OCI-LY7 (cell line): ENCODE measurements at regions not wholly inside any gene's neighbourhood (a gene's known extent, or its start where the extent isn't known, plus 50 kb on each side); places are given as distances from the start of the nearest gene placed in this dataset.
"Not testable (repeated sequence)": the region's sequence is repeated elsewhere in the genome, so short reads cannot be mapped to it uniquely, and the experiment has no call there.

Source experiments
- BruUV-seq: library from RNA; stranded (reverse); fragments of 400-500 nt; replicated peaks from 2 replicates; lab custom pipeline; 2021; lab: Mats Ljungman, UMichigan
- CTCF ChIA-PET: fragments of 300-600 bp; sonication (Branson Sonifier 250); formaldehyde crosslinking; loops from one replicate; lab custom pipeline; 2022; ENCODE audit warnings: antibody characterized with exemption; ENCODE audit not compliant: unreplicated experiment; lab: Charles Lee
- POLR2A ChIA-PET: fragments of 300-600 bp; sonication (Branson Sonifier 250); formaldehyde crosslinking; loops from one replicate; lab custom pipeline; 2022; ENCODE audit warnings: antibody characterized with exemption; lab: Charles Lee
- DNase-seq: peaks from one replicate; pipeline ENCODE4 v3.0.0-alpha.2; 2015; ENCODE audit warnings: low spot score
- H2AFZ ChIP-seq: fragments of 200-600 bp; sonication (generic), shearing (Covaris generic); 2 replicates; pipeline ENCODE4 v1.6.1; 2014; ENCODE audit warnings: mild to moderate bottlenecking, antibody characterized with exemption, low read length, moderate library complexity
- H3K27ac ChIP-seq: fragments of 200-600 bp; sonication (generic); 2 replicates; pipeline ENCODE4 v1.5.1; 2014; ENCODE audit warnings: mixed run types, low read depth, mild to moderate bottlenecking, moderate library complexity, low read length, inconsistent platforms; ENCODE audit not compliant: poor library complexity, severe bottlenecking
- H3K36me3 ChIP-seq: fragments of 200-600 bp; sonication (generic); 2 replicates; pipeline ENCODE4 v1.6.1; 2014; ENCODE audit warnings: mild to moderate bottlenecking, antibody characterized with exemption, low read length, moderate library complexity, mixed read lengths; ENCODE audit not compliant: insufficient read depth
- H3K4me1 ChIP-seq: fragments of 200-600 bp; sonication (generic); 2 replicates; pipeline ENCODE4 v1.5.1; 2014; ENCODE audit warnings: mild to moderate bottlenecking, low read length; ENCODE audit not compliant: insufficient read depth, poor library complexity, severe bottlenecking
- H3K4me2 ChIP-seq: fragments of 200-600 bp; sonication (generic); 2 replicates; pipeline ENCODE4 v1.6.1; 2014; ENCODE audit warnings: mild to moderate bottlenecking, low read length
- H3K4me3 ChIP-seq: fragments of 200-600 bp; sonication (generic); 2 replicates; pipeline ENCODE4 v1.5.1; 2014; ENCODE audit warnings: mild to moderate bottlenecking, low read depth, low read length; ENCODE audit not compliant: poor library complexity, severe bottlenecking
- H3K79me2 ChIP-seq: fragments of 200-600 bp; sonication (generic); 2 replicates; pipeline ENCODE4 v1.6.1; 2016; ENCODE audit warnings: low read depth, mild to moderate bottlenecking, low read length, moderate library complexity, mixed read lengths; ENCODE audit not compliant: insufficient read depth
- H3K9me2 ChIP-seq: fragments of 200-600 bp; sonication (generic); 2 replicates; pipeline ENCODE4 v1.6.1; 2016; ENCODE audit warnings: mild to moderate bottlenecking, low read length, mixed read lengths; ENCODE audit not compliant: insufficient read depth
- H3K9me3 ChIP-seq: fragments of 200-600 bp; sonication (generic); 2 replicates; pipeline ENCODE4 v1.6.1; 2014; ENCODE audit warnings: mild to moderate bottlenecking, mixed run types, low read length, mixed read lengths
- H4K20me1 ChIP-seq: fragments of 200-600 bp; sonication (generic); 2 replicates; pipeline ENCODE4 v1.6.1; 2014; ENCODE audit warnings: mild to moderate bottlenecking, antibody characterized with exemption, low read length, moderate library complexity, mixed read lengths; ENCODE audit not compliant: insufficient read depth
- EZH2phosphoT487 ChIP-seq: fragments of 200-600 bp; sonication (generic); IDR thresholded peaks from 2 replicates; pipeline ENCODE4 v1.6.1; 2018; ENCODE audit warnings: low read depth, borderline replicate concordance, mild to moderate bottlenecking, mixed run types, antibody characterized with exemption, low read length, moderate library complexity, mixed read lengths
- intact Hi-C: fragments of 100-400 bp; cut with micrococcal nuclease; formaldehyde crosslinking; loops from one replicate; pipeline ENCODE4 v1.10.0; 2022; ENCODE audit not compliant: unreplicated experiment
- TF ChIP-seq, protein P1 (sequence below): fragments of 200-600 bp; sonication (generic); conservative IDR thresholded peaks from 2 replicates; pipeline ENCODE4 v1.5.1; 2014; ENCODE audit warnings: mild to moderate bottlenecking, antibody characterized with exemption, low read length, moderate library complexity, mixed read lengths

DNA sequence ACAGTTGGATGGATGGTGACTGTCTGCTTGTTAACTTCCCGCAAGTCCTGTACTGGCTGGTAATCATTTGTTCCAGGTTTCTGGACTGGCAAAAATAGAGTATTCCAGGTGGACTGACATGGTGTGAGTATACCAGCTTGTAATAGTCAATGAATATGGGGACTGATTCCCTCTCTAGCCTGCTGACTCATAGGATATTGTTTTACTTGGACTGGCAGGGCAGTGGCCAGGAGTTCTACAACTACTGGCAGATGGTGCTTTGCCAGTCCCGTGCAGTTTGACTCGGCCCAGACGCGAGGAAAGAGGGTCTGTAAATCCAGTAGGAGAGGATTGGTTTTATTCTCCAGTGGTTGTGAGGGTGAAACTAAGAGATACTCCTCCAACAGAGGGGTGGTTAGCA, 78.0 kb downstream of the PRR15 start:
- H3K36me3 ChIP-seq: no peaks in the 10 kb centered on the region
- no peak overlapping the region for H3K4me2 ChIP-seq
- no peaks in the 10 kb centered on the region for H3K9me2 ChIP-seq
- no peaks in the 10 kb centered on the region for H3K9me3 ChIP-seq
- DNase-seq: no peak
- BruUV-seq: no TSS peak
- ChIA-PET POLR2A (no interaction called here), CTCF (no interaction called here)
- H3K79me2 ChIP-seq: no peaks in the 10 kb centered on the region
- H4K20me1 ChIP-seq: no peaks in the 10 kb centered on the region
- H3K27ac ChIP-seq: no peak overlapping the region
- intact Hi-C loops: no loop called here
- no peaks in the 10 kb centered on the region for H3K4me1 ChIP-seq
- TF ChIP-seq, protein P1, sequence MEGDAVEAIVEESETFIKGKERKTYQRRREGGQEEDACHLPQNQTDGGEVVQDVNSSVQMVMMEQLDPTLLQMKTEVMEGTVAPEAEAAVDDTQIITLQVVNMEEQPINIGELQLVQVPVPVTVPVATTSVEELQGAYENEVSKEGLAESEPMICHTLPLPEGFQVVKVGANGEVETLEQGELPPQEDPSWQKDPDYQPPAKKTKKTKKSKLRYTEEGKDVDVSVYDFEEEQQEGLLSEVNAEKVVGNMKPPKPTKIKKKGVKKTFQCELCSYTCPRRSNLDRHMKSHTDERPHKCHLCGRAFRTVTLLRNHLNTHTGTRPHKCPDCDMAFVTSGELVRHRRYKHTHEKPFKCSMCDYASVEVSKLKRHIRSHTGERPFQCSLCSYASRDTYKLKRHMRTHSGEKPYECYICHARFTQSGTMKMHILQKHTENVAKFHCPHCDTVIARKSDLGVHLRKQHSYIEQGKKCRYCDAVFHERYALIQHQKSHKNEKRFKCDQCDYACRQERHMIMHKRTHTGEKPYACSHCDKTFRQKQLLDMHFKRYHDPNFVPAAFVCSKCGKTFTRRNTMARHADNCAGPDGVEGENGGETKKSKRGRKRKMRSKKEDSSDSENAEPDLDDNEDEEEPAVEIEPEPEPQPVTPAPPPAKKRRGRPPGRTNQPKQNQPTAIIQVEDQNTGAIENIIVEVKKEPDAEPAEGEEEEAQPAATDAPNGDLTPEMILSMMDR: no peak
- no peak for TF ChIP-seq EZH2phosphoT487
- H3K4me3 ChIP-seq: no peak overlapping the region
- H2AFZ ChIP-seq: no peak overlapping the region

DNA sequence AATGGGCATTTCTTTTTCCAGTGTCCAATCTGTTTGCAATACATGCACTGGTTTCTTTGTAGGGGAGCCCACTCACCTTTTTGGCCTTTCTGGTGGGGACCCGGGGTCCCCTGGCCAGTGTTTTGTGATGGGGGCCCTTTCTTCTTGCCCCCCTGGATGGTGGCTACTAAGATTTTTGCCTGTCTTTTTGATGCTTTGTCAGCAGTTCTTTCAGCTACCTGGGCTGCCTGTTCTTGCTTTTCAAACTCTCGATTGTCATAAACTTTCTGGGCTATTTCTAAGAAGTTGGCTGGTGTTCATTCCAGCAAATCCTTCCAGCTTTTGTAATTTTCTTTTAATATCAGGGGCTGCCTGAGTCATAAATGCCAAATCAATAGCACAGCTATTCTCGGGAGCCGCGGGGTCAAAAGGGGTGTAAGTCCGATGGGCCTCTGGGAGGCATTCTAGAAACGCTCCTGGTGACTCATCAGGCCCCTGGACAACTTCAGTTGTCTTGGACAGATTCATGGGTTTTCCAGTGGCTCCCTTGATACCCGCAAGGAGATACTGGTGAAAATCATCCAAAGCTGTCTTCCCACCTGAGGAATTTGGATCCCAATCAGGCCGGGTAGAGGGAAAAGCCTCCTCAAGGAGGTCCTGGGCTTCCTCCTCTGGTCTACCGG, 79.0 kb downstream of the PRR15 start:
- TF ChIP-seq, protein P1: no peak
- TF ChIP-seq EZH2phosphoT487: no peak
- Histone ChIP-seq H3K27ac (no peak overlapping the region), H3K9me3 (no peaks in the 10 kb centered on the region), H3K36me3 (no peaks in the 10 kb centered on the region), H4K20me1 (no peaks in the 10 kb centered on the region), H3K4me3 (no peak overlapping the region), H3K4me2 (no peak overlapping the region), H3K9me2 (no peaks in the 10 kb centered on the region), H2AFZ (no peak overlapping the region), H3K4me1 (no peaks in the 10 kb centered on the region), H3K79me2 (no peaks in the 10 kb centered on the region)
- DNase-seq: no peak
- BruUV-seq: no TSS peak
- ChIA-PET CTCF (no interaction called here), POLR2A (no interaction called here)
- intact Hi-C loops: no loop called here

DNA sequence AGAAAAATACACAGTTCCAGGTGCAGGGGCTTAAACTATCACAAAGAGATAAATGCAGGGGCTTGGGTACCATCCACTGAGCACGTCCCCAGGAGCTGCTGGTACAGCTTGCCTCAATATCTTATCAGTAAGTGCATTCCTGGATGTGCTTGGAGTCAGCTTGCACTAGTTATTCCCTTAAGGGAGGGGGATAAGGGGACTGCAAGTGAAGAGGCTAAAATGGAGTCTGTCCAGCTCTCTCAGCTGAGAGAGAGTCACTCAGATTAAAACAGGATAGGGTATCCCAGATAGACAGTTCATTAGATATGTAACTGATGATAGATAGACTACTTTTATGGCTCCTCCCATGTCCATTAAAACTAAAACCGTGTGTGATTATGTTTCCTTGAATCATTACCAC, 82.5 kb downstream of the PRR15 start:
- H3K4me2 ChIP-seq, H3K36me3 ChIP-seq, CTCF ChIA-PET, BruUV-seq, H3K4me1 ChIP-seq, intact Hi-C loops, H3K9me3 ChIP-seq, DNase-seq, H3K9me2 ChIP-seq, H2AFZ ChIP-seq, H3K4me3 ChIP-seq, H3K79me2 ChIP-seq, POLR2A ChIA-PET, H3K27ac ChIP-seq, H4K20me1 ChIP-seq: not testable (repeated sequence)
